Endothelial cell (in vitro differentiated cells): ENCODE measurements at regions not wholly inside any gene's neighbourhood (a gene's known extent, or its start where the extent isn't known, plus 50 kb on each side); places are given as distances from the start of the nearest gene placed in this dataset.
A peak's percentile ranks its signal among the peaks of the same experiment; 100 is the strongest.

Experiments used
- DNase-seq: peaks from one replicate; pipeline ENCODE4 v3.0.0; 2021; ENCODE audit warnings: low spot score
- H3K27ac Mint-ChIP-seq: one replicate; pipeline ENCODE4 v1.8.0; 2021; ENCODE audit warnings: mixed read lengths, inconsistent platforms; ENCODE audit not compliant: unreplicated experiment
- H3K27me3 Mint-ChIP-seq: one replicate; pipeline ENCODE4 v1.8.0; 2021; ENCODE audit warnings: mild to moderate bottlenecking, moderate library complexity, mixed read lengths, inconsistent platforms; ENCODE audit not compliant: unreplicated experiment
- H3K36me3 Mint-ChIP-seq: one replicate; pipeline ENCODE4 v1.8.0; 2021; ENCODE audit warnings: mild to moderate bottlenecking, low read depth, mixed read lengths, inconsistent platforms; ENCODE audit not compliant: unreplicated experiment
- H3K4me1 Mint-ChIP-seq: one replicate; pipeline ENCODE4 v1.8.0; 2021; ENCODE audit warnings: mild to moderate bottlenecking, mixed read lengths, inconsistent platforms; ENCODE audit not compliant: unreplicated experiment
- H3K4me3 Mint-ChIP-seq: one replicate; pipeline ENCODE4 v1.8.0; 2021; ENCODE audit warnings: mild to moderate bottlenecking, mixed read lengths, inconsistent platforms; ENCODE audit not compliant: unreplicated experiment
- H3K9me3 Mint-ChIP-seq: one replicate; pipeline ENCODE4 v1.8.0; 2021; ENCODE audit warnings: mixed read lengths, inconsistent platforms; ENCODE audit not compliant: unreplicated experiment
- CTCF ChIP-seq: fragments of 200-600 bp; sonication (generic); IDR thresholded peaks from one replicate; pipeline ENCODE4 v1.5.0; 2021; ENCODE audit warnings: antibody characterized with exemption; ENCODE audit not compliant: unreplicated experiment

- Mint-ChIP-seq H3K27ac (no peak overlapping the region), H3K27me3 (no peaks in the 10 kb centered on the region), H3K36me3 (no peaks in the 10 kb centered on the region), H3K9me3 (no peaks in the 10 kb centered on the region), H3K4me3 (no peak overlapping the region), H3K4me1 (peaks cover 59% of the 10 kb centered on the region)
- TF ChIP-seq CTCF: no peak
- no peak for DNase-seq
Measured at GRCh38 chr12:75709503-75709902, 198.1 kb upstream of the KRR1 start.

- Mint-ChIP-seq H3K4me3 (no peak overlapping the region), H3K27me3 (no peaks in the 10 kb centered on the region), H3K36me3 (no peaks in the 10 kb centered on the region), H3K27ac (no peak overlapping the region), H3K9me3 (no peaks in the 10 kb centered on the region), H3K4me1 (peaks cover 62% of the 10 kb centered on the region)
- DNase-seq: no peak
- no peak for TF ChIP-seq CTCF
Measured at GRCh38 chr12:75708802-75709201, 197.4 kb upstream of the KRR1 start.

- H3K27me3 Mint-ChIP-seq: no peaks in the 10 kb centered on the region
- H3K27ac Mint-ChIP-seq: peak overlapping the region; percentile 3
- H3K36me3 Mint-ChIP-seq: no peaks in the 10 kb centered on the region
- no peak overlapping the region for H3K4me3 Mint-ChIP-seq
- no peaks in the 10 kb centered on the region for H3K9me3 Mint-ChIP-seq
- no peak for DNase-seq
- TF ChIP-seq CTCF: no peak
- H3K4me1 Mint-ChIP-seq: peaks cover 64% of the 10 kb centered on the region
Measured at GRCh38 chr12:75707983-75708382, 196.6 kb upstream of the KRR1 start.

- Mint-ChIP-seq H3K27ac (peak overlapping the region; percentile 93), H3K27me3 (no peaks in the 10 kb centered on the region), H3K36me3 (no peaks in the 10 kb centered on the region), H3K4me1 (peaks cover 69% of the 10 kb centered on the region), H3K4me3 (no peak overlapping the region), H3K9me3 (no peaks in the 10 kb centered on the region)
- TF ChIP-seq CTCF: no peak
- no peak for DNase-seq
Measured at GRCh38 chr12:75706786-75707605, 195.6 kb upstream of the KRR1 start.
